ENCODE measurements at regions not wholly inside any gene's neighbourhood (a gene's known extent, or its start where the extent isn't known, plus 50 kb on each side); places are given as distances from the start of the nearest gene placed in this dataset.

- no peaks in the 10 kb centered on the region for H3K36me3 ChIP-seq
- no peaks in the 10 kb centered on the region for H3K9me3 ChIP-seq
- WGBS, 2 donors (ENCODE audit: low coverage in 1 of 2), result 85 to 86% methylated on average over 4 of the region's 4 CpGs
- in situ Hi-C loops (cut with MboI; ENCODE audit: low pct_ligation_motif_present in 1 of 4, low pct_unique_long_range_greater_than_20kb in 1 of 4, low sequenced_read_pairs in 3 of 4), result no loop called here
- no peak overlapping the region for H3K4me3 ChIP-seq
- no peak for DNase-seq
- no peak overlapping the region for H3K27ac ChIP-seq
- intact Hi-C loops (cut with DNase I; ENCODE audit: low total_unique reads), result no loop called here
- H3K4me1 ChIP-seq, result no peaks in the 10 kb centered on the region
- no peaks in the 10 kb centered on the region for H3K27me3 ChIP-seq
- no peak for TF ChIP-seq EP300 (IDR thresholded peaks at IDR 0.05; ENCODE audit: low read depth)
- TF ChIP-seq POLR2AphosphoS5 (IDR thresholded peaks at IDR 0.05), result no peak
- no peak for TF ChIP-seq POLR2A (IDR thresholded peaks at IDR 0.05)
- TF ChIP-seq, protein P1, sequence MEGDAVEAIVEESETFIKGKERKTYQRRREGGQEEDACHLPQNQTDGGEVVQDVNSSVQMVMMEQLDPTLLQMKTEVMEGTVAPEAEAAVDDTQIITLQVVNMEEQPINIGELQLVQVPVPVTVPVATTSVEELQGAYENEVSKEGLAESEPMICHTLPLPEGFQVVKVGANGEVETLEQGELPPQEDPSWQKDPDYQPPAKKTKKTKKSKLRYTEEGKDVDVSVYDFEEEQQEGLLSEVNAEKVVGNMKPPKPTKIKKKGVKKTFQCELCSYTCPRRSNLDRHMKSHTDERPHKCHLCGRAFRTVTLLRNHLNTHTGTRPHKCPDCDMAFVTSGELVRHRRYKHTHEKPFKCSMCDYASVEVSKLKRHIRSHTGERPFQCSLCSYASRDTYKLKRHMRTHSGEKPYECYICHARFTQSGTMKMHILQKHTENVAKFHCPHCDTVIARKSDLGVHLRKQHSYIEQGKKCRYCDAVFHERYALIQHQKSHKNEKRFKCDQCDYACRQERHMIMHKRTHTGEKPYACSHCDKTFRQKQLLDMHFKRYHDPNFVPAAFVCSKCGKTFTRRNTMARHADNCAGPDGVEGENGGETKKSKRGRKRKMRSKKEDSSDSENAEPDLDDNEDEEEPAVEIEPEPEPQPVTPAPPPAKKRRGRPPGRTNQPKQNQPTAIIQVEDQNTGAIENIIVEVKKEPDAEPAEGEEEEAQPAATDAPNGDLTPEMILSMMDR (IDR thresholded peaks at IDR 0.05), result no peak
Measured at GRCh38 chr5:6115852-6116251, 262.5 kb downstream of the MED10 start.

- H3K36me3 ChIP-seq, result no peaks in the 10 kb centered on the region
- no peaks in the 10 kb centered on the region for H3K9me3 ChIP-seq
- TF ChIP-seq EP300 (IDR thresholded peaks at IDR 0.05; ENCODE audit: low read depth) (no peak), POLR2A (IDR thresholded peaks at IDR 0.05) (no peak), POLR2AphosphoS5 (IDR thresholded peaks at IDR 0.05) (no peak)
- TF ChIP-seq, protein P1 (IDR thresholded peaks at IDR 0.05), result no peak
- intact Hi-C loops (cut with DNase I; ENCODE audit: low total_unique reads), result no loop called here
- H3K27ac ChIP-seq, result no peak overlapping the region
- in situ Hi-C loops (cut with MboI; ENCODE audit: low pct_ligation_motif_present in 1 of 4, low pct_unique_long_range_greater_than_20kb in 1 of 4, low sequenced_read_pairs in 3 of 4), result no loop called here
- DNase-seq, result no peak
- H3K4me1 ChIP-seq, result no peaks in the 10 kb centered on the region
- H3K27me3 ChIP-seq, result no peaks in the 10 kb centered on the region
- H3K4me3 ChIP-seq, result no peak overlapping the region
Measured at GRCh38 chr5:6112538-6112937, 265.8 kb downstream of the MED10 start.

DNA sequence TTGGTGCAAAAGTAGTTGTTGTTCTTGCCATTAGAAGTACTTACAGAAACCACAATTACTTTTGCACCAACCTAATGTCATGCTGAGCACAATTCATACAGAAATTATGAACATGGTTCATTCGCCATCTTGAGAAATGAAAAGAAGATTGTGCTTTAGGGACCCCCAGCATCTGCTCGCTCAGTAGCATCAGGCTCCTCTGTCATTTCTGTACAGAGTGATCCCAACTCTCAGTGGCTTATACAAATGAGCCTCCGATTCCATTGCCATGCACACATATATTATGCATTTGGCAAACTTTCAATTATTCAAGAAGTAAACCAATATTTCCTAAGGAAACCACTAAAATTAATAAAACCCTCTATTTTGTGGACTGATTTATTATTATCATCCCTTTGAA lies 266.2 kb downstream of the MED10 start:
- DNase-seq, result no peak
- no peaks in the 10 kb centered on the region for H3K9me3 ChIP-seq
- no peak overlapping the region for H3K4me3 ChIP-seq
- H3K27me3 ChIP-seq, result no peaks in the 10 kb centered on the region
- no peaks in the 10 kb centered on the region for H3K4me1 ChIP-seq
- no peak overlapping the region for H3K27ac ChIP-seq
- no peaks in the 10 kb centered on the region for H3K36me3 ChIP-seq
- in situ Hi-C loops (cut with MboI; ENCODE audit: low pct_ligation_motif_present in 1 of 4, low pct_unique_long_range_greater_than_20kb in 1 of 4, low sequenced_read_pairs in 3 of 4) (no loop called here), intact Hi-C loops (cut with DNase I; ENCODE audit: low total_unique reads) (no loop called here)
- TF ChIP-seq POLR2AphosphoS5 (IDR thresholded peaks at IDR 0.05), result no peak
- TF ChIP-seq POLR2A (IDR thresholded peaks at IDR 0.05), result no peak
- TF ChIP-seq, protein P1 (IDR thresholded peaks at IDR 0.05), result no peak
- no peak for TF ChIP-seq EP300 (IDR thresholded peaks at IDR 0.05; ENCODE audit: low read depth)
- 60 to 90% methylated on average over 1 to 3 of the region's 3 CpGs for WGBS, 2 donors (ENCODE audit: low coverage in 1 of 2)

DNA sequence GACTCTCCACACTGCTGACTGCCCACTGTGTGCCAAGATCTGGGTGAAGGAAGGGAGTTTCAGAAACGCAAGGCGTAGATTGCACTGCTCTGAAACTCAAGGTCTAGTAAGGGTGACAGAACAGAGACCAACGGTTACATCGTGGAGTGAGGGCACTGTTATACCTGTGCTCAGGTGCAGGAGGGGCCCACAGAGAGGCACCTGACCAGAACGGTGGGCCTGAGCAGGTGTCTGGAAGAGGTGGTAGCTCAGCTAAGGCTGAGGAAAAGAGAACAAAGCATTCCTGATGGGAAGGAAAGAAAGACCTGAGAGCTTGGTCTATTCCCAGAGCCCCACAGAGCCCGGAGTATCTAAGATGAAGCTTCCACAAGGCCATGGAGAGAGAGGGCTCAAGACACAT lies 267.2 kb downstream of the MED10 start:
- no peak overlapping the region for H3K4me3 ChIP-seq
- H3K27ac ChIP-seq, result no peak overlapping the region
- in situ Hi-C loops (cut with MboI; ENCODE audit: low pct_ligation_motif_present in 1 of 4, low pct_unique_long_range_greater_than_20kb in 1 of 4, low sequenced_read_pairs in 3 of 4), result no loop called here
- intact Hi-C loops (cut with DNase I; ENCODE audit: low total_unique reads), result no loop called here
- H3K4me1 ChIP-seq, result no peaks in the 10 kb centered on the region
- H3K36me3 ChIP-seq, result no peaks in the 10 kb centered on the region
- DNase-seq, result no peak
- no peaks in the 10 kb centered on the region for H3K9me3 ChIP-seq
- no peaks in the 10 kb centered on the region for H3K27me3 ChIP-seq
- WGBS, 2 donors (ENCODE audit: low coverage in 1 of 2), result 77% methylated on average over 6 of the region's 6 CpGs; no CpG with 5 or more reads in 1 of the 2 donors
- TF ChIP-seq EP300 (IDR thresholded peaks at IDR 0.05; ENCODE audit: low read depth) (no peak), POLR2AphosphoS5 (IDR thresholded peaks at IDR 0.05) (no peak), POLR2A (IDR thresholded peaks at IDR 0.05) (no peak)
- TF ChIP-seq, protein P1 (IDR thresholded peaks at IDR 0.05), result no peak

All from transverse colon (tissue), 4 donors.